Suprapubic skin (tissue), 3 donors: ENCODE measurements at regions not wholly inside any gene's neighbourhood (a gene's known extent, or its start where the extent isn't known, plus 50 kb on each side); places are given as distances from the start of the nearest gene placed in this dataset.

Experiments
- POLR2A ChIP-seq, 2 donors: fragments of 450-650 bp; IDR thresholded peaks; one replicate each; pipeline ENCODE4 v1.6.1; 2017; ENCODE audit warnings: antibody characterized with exemption in 2 of 2, mild to moderate bottlenecking in 2 of 2, moderate library complexity in 2 of 2
- TF ChIP-seq, protein P1 (sequence below), 2 donors: fragments of 200-600 bp in 1 of 2; fragments of 450-650 bp in 1 of 2; sonication (generic) in 1 of 2; IDR thresholded peaks; one replicate each; pipeline ENCODE4 v1.5.1; 2016 to 2019; ENCODE audit warnings: antibody characterized with exemption in 2 of 2, mild to moderate bottlenecking in 1 of 2, moderate library complexity in 1 of 2

DNA sequence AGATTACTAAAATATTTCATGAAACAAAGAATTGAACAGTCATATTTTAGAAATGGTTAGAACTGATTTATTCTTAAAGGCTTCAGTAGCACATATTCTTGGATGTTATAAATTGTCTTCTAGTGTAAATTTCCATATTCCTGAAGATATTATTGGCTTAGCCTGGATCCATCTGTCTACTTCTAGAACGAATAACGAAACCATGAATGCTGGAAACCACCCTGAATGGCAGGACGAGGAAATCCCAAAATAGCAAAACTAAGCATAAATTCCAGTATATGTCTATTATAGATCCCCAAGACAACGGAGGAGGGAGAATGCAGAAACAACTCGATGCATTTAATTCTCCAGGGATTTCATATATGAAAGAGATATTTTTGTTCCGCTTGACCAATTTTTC lies 2191.0 kb upstream of the ACO1 start:
- TF ChIP-seq, protein P1, sequence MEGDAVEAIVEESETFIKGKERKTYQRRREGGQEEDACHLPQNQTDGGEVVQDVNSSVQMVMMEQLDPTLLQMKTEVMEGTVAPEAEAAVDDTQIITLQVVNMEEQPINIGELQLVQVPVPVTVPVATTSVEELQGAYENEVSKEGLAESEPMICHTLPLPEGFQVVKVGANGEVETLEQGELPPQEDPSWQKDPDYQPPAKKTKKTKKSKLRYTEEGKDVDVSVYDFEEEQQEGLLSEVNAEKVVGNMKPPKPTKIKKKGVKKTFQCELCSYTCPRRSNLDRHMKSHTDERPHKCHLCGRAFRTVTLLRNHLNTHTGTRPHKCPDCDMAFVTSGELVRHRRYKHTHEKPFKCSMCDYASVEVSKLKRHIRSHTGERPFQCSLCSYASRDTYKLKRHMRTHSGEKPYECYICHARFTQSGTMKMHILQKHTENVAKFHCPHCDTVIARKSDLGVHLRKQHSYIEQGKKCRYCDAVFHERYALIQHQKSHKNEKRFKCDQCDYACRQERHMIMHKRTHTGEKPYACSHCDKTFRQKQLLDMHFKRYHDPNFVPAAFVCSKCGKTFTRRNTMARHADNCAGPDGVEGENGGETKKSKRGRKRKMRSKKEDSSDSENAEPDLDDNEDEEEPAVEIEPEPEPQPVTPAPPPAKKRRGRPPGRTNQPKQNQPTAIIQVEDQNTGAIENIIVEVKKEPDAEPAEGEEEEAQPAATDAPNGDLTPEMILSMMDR (IDR thresholded peaks at IDR 0.05), result no peak
- no peak for TF ChIP-seq POLR2A (IDR thresholded peaks at IDR 0.05)
